Smooth muscle cell (in vitro differentiated cells): ENCODE measurements at regions not wholly inside any gene's neighbourhood (a gene's known extent, or its start where the extent isn't known, plus 50 kb on each side); places are given as distances from the start of the nearest gene placed in this dataset.

Experiments
- DNase-seq: peaks from one replicate; lab custom pipeline; 2025; ENCODE audit not compliant: unreplicated experiment; lab: John Stamatoyannopoulos, UW
- H2AFZ ChIP-seq: fragments of 200-600 bp; sonication (generic); 2 replicates; pipeline ENCODE4 v1.6.0; 2016; ENCODE audit warnings: antibody characterized with exemption, low read depth, mild to moderate bottlenecking
- H3F3A ChIP-seq: fragments of 200-600 bp; sonication (generic); 2 replicates; pipeline ENCODE4 v1.6.0; 2017; ENCODE audit warnings: antibody characterized with exemption, low read depth
- H3K27ac ChIP-seq: fragments of 200-600 bp; sonication (generic); 2 replicates; pipeline ENCODE4 v1.5.1; 2016; ENCODE audit warnings: low read depth, mild to moderate bottlenecking
- H3K27me3 ChIP-seq: fragments of 200-600 bp; sonication (generic); 2 replicates; pipeline ENCODE4 v1.6.1; 2016; ENCODE audit warnings: low read depth, mild to moderate bottlenecking
- H3K36me3 ChIP-seq: fragments of 200-600 bp; sonication (generic); 2 replicates; pipeline ENCODE4 v1.5.1; 2016; ENCODE audit warnings: low read depth
- H3K4me1 ChIP-seq: fragments of 200-600 bp; sonication (generic); 2 replicates; pipeline ENCODE4 v1.5.1; 2016; ENCODE audit warnings: low read depth
- H3K4me2 ChIP-seq: fragments of 200-600 bp; sonication (generic); 2 replicates; pipeline ENCODE4 v1.6.0; 2016; ENCODE audit warnings: mild to moderate bottlenecking
- H3K4me3 ChIP-seq: fragments of 200-600 bp; sonication (generic); 2 replicates; pipeline ENCODE4 v1.5.1; 2016; ENCODE audit warnings: mild to moderate bottlenecking
- H3K79me2 ChIP-seq: fragments of 200-600 bp; sonication (generic); 2 replicates; pipeline ENCODE4 v1.6.0; 2016; ENCODE audit warnings: low read depth, mild to moderate bottlenecking
- H3K9ac ChIP-seq: fragments of 200-600 bp; sonication (generic); 2 replicates; pipeline ENCODE4 v1.6.0; 2016; ENCODE audit warnings: low read depth
- H3K9me3 ChIP-seq: fragments of 200-600 bp; sonication (generic); replicated peaks from 2 replicates; pipeline ENCODE4 v1.5.1; 2016; ENCODE audit warnings: low read depth
- H4K20me1 ChIP-seq: fragments of 200-600 bp; sonication (generic); 2 replicates; pipeline ENCODE4 v1.6.0; 2016; ENCODE audit warnings: low read depth
- whole genome bisulfite sequencing: methylation state at CpG from one replicate; pipeline ENCODE4 v1.1.7; 2016; ENCODE audit warnings: low lambda C conversion rate; 5-methylcytosine and 5-hydroxymethylcytosine counted together
- TF ChIP-seq, protein P1 (sequence below): fragments of 200-600 bp; sonication (generic); IDR thresholded peaks from 2 replicates; pipeline ENCODE4 v1.5.1; 2017; ENCODE audit warnings: borderline replicate concordance, mild to moderate bottlenecking, antibody characterized with exemption; ENCODE audit not compliant: insufficient read depth, poor library complexity, severe bottlenecking

- H3K27me3 ChIP-seq, result no peaks in the 10 kb centered on the region
- H2AFZ ChIP-seq, result no peak overlapping the region
- no peaks in the 10 kb centered on the region for H3K79me2 ChIP-seq
- H3K36me3 ChIP-seq, result no peaks in the 10 kb centered on the region
- TF ChIP-seq, protein P1, sequence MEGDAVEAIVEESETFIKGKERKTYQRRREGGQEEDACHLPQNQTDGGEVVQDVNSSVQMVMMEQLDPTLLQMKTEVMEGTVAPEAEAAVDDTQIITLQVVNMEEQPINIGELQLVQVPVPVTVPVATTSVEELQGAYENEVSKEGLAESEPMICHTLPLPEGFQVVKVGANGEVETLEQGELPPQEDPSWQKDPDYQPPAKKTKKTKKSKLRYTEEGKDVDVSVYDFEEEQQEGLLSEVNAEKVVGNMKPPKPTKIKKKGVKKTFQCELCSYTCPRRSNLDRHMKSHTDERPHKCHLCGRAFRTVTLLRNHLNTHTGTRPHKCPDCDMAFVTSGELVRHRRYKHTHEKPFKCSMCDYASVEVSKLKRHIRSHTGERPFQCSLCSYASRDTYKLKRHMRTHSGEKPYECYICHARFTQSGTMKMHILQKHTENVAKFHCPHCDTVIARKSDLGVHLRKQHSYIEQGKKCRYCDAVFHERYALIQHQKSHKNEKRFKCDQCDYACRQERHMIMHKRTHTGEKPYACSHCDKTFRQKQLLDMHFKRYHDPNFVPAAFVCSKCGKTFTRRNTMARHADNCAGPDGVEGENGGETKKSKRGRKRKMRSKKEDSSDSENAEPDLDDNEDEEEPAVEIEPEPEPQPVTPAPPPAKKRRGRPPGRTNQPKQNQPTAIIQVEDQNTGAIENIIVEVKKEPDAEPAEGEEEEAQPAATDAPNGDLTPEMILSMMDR, result no peak
- peaks cover 9% of the 10 kb centered on the region for H3F3A ChIP-seq
- DNase-seq, result no peak
- H3K9ac ChIP-seq, result no peak overlapping the region
- H3K9me3 ChIP-seq, result no peaks in the 10 kb centered on the region
- no peak overlapping the region for H3K4me2 ChIP-seq
- WGBS, result 60% methylated on average over 2 of the region's 2 CpGs
- H3K27ac ChIP-seq, result no peak overlapping the region
- H4K20me1 ChIP-seq, result no peaks in the 10 kb centered on the region
- H3K4me1 ChIP-seq, result peaks cover 19% of the 10 kb centered on the region
- no peak overlapping the region for H3K4me3 ChIP-seq
Observed at GRCh38 chr5:74428876-74429275, 211.7 kb downstream of the ENC1 start.

GRCh38 chr5:74428275-74428674, 212.3 kb downstream of the ENC1 start:
- no peak for DNase-seq
- H2AFZ ChIP-seq, result no peak overlapping the region
- H3K4me3 ChIP-seq, result no peak overlapping the region
- no peaks in the 10 kb centered on the region for H3K36me3 ChIP-seq
- no peaks in the 10 kb centered on the region for H3K79me2 ChIP-seq
- H4K20me1 ChIP-seq, result no peaks in the 10 kb centered on the region
- H3K27me3 ChIP-seq, result no peaks in the 10 kb centered on the region
- no peak overlapping the region for H3K27ac ChIP-seq
- H3K9me3 ChIP-seq, result no peaks in the 10 kb centered on the region
- 95% methylated on average over 2 of the region's 2 CpGs for WGBS
- peaks cover 8% of the 10 kb centered on the region for H3F3A ChIP-seq
- peaks cover 13% of the 10 kb centered on the region for H3K4me1 ChIP-seq
- H3K9ac ChIP-seq, result no peak overlapping the region
- no peak overlapping the region for H3K4me2 ChIP-seq
- TF ChIP-seq, protein P1, result no peak

DNA sequence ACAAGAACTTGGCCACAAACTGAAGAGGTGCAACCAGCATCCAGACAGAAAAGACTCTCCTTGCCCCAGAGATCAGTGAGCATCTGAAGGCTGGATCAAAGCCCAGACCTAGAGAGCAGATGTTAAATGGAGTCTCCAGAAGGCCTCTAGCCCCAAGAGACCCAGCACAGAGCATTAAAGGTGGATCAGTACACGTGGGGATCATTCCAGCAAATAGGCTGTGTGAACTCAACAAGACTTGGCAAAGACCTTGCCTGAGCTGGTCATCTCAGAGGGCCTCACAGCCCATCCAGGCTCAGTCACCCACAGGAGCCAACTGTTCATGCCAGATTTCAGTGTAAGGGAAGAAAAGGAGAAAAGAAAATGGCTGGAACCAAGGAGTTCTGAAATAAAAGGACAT, 214.0 kb downstream of the ENC1 start:
- Histone ChIP-seq H3K9me3 (no peaks in the 10 kb centered on the region), H3K4me1 (no peaks in the 10 kb centered on the region), H3F3A (no peaks in the 10 kb centered on the region), H3K27ac (no peak overlapping the region), H3K4me3 (no peak overlapping the region), H3K36me3 (no peaks in the 10 kb centered on the region), H4K20me1 (no peaks in the 10 kb centered on the region), H3K27me3 (no peaks in the 10 kb centered on the region), H3K4me2 (no peak overlapping the region), H2AFZ (no peak overlapping the region), H3K79me2 (no peaks in the 10 kb centered on the region), H3K9ac (no peak overlapping the region)
- TF ChIP-seq, protein P1, result no peak
- no peak for DNase-seq
- 100% methylated on average over 1 of the region's 1 CpG for WGBS

DNA sequence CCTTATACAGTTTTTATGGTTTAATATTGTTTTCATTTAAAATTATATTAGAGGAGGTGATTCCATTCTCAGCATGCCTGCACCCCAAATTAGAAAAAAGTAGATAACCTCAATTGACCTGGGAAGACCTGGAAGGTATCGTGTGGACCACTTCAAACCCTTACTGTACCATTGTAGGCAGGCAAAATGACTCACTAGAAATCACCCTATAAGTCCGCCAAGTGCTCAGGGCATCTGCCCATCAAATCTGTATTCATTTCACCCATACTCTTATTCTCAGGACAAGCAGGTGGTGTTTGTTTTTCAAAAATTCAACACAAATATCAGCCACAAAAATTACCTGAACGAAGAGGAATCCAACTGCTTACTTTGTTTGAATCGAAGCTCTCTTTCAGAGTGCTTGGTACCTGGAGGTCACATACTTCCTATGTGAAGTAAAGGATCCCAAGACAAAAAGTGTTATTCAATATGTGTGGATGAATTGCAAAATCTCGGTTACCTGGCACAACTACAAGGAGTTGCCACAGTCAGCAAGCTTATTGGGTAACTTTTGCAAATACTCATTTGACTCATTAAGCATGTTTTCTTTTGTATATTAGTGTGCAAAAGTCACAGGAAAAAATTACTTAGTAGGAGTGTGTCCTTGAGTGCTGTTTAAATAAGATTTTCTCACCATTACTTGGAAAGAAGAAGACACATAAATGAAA, 216.2 kb downstream of the ENC1 start:
- H3K27me3 ChIP-seq, result no peaks in the 10 kb centered on the region
- H3K79me2 ChIP-seq, result no peaks in the 10 kb centered on the region
- no peak overlapping the region for H2AFZ ChIP-seq
- H3K4me1 ChIP-seq, result peaks cover 9% of the 10 kb centered on the region
- H3K9me3 ChIP-seq, result no peaks in the 10 kb centered on the region
- DNase-seq, result no peak
- H4K20me1 ChIP-seq, result no peaks in the 10 kb centered on the region
- H3K4me2 ChIP-seq, result no peak overlapping the region
- H3K36me3 ChIP-seq, result no peaks in the 10 kb centered on the region
- H3K4me3 ChIP-seq, result no peak overlapping the region
- 95% methylated on average over 5 of the region's 5 CpGs for WGBS
- TF ChIP-seq, protein P1, result no peak
- peaks cover 10% of the 10 kb centered on the region for H3F3A ChIP-seq
- no peak overlapping the region for H3K9ac ChIP-seq
- no peak overlapping the region for H3K27ac ChIP-seq
